GM21737 (cell line): ENCODE measurements at regions not wholly inside any gene's neighbourhood (a gene's known extent, or its start where the extent isn't known, plus 50 kb on each side); places are given as distances from the start of the nearest gene placed in this dataset.
"Not testable (repeated sequence)": the region's sequence is repeated elsewhere in the genome, so short reads cannot be mapped to it uniquely, and the experiment has no call there.

Source experiments
- ATAC-seq: cut with Tn5 transposase; IDR thresholded peaks from one replicate; pipeline ENCODE4 v1.9.1; 2021; ENCODE audit warnings: mild to moderate bottlenecking, moderate library complexity; ENCODE audit not compliant: unreplicated experiment

DNA sequence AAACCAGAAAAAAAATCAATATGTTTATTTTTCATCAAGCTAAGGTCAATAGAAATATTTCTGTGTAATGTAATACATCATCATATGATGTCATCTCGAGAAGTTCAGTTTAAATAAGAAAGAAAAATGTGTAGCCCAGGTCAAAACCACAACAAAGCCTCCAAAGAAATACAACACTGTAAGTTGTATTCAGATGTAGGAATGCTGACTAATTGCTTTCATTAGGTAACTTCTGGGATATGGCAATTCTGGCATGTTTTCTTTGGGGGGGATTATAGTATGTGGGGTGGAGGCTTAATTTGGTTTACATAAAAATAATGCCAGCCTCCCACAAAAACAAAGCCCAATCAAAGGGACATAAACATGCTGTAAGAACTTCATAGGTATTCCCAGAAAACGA lies 881.8 kb upstream of the CITED2 start:
- no peak for ATAC-seq

DNA sequence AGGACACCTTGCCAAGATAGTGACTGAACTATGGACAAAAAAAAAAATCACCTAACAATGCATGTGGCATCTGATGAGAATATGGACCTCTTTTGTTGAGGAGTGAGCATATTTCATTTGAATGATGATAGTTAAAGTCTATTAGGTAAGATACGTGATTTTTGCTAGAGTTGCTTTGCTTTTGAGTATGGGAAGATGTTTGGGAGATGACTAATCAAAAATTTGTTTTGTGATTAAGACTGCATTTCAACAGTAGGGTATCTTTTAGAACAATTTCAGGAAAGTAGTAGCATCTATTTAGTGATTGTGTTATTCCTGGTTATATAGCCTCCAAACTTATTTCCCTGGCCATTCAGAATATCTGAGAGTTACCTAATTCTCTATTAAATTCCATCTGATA lies 878.6 kb upstream of the CITED2 start:
- no peak for ATAC-seq

DNA sequence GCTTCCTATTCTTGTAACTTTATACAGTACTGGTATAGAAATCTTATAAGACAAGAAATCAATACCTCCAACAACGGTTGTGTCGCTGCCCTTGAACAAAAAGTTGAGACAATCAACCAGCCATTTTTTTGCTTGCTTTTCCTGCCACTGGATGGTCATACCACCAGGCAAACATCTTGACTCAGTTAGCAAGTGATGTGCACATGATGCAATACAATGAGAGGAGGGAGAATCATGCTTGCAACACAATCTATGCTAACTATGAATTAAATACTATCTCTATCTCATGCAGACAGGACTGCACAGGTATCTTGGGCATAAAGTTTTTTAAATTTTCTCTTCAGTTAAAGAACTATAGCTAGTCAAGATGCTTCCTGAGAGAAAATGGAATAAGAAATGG lies 877.7 kb upstream of the CITED2 start:
- no peak for ATAC-seq

DNA sequence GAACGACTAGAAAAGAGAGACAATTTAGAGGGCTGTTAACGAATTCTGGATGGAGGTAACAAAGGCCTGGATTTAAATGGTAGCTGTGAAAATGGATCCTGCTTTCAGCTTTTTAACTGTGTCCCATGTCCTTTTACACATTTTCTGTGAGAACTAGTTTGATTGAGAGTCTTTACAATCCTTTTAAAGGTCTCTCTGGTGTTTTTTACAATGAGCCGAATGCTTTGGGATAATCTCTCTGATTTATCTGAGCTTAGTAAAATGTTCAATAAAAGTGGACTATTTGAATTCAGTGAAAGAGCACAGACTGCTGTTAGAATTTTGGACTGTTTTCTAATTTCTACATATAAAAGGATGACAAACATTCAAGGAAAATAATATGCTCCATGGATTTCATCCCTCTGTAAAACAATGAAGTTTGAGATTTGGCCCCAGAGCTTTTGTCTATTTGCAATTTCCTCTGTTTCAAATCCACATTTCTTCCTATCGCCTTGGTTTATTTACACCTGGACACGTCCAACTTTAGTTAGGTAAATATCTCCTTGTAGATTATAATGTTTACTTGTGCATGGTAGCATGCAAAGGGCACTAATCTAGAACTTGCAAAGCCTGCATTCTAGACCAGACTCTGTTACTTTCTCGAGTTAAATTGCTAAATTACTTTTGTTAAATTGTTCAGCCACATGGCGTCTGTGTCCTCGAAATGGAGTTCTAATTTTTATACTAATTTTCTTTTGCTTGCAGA lies 871.0 kb upstream of the CITED2 start:
- no peak for ATAC-seq

DNA sequence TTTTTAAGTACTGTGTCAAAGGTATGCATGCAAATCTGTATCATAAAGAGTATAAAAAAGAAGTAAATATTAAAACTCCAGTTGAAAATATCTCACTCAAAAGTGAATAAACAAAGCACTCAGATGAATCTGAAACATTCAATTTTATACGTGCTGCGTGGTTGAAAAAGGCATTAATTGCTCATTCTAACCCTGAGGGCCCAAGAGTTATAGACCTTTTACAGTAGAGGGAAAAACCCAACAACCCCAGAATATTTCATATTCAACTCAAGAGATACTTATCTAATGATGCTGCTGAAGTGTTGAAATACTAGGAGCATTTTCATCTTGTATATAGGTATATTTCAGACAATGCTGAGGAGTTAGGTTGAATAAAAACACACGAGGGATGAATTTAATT lies 862.8 kb upstream of the CITED2 start:
- ATAC-seq = no peak

DNA sequence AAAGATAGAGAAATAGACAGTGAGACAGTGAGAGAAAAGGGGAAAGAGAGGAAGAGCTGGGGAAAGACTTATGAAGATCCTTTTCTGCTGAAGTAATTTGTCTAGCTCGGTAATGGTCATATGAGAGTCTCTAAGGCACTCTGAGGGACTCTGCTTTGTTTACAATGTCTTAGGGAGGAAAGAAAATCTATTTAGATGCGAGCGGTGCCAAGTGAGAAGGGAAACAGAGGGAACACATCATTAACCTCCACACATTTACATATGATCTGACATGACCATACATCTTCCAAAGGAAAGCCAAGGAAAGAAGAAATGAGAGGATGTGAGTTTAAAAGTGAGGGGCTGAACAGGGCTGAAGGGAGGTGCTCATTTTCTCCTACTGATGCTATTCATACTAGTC lies 862.3 kb upstream of the CITED2 start:
- no peak for ATAC-seq

DNA sequence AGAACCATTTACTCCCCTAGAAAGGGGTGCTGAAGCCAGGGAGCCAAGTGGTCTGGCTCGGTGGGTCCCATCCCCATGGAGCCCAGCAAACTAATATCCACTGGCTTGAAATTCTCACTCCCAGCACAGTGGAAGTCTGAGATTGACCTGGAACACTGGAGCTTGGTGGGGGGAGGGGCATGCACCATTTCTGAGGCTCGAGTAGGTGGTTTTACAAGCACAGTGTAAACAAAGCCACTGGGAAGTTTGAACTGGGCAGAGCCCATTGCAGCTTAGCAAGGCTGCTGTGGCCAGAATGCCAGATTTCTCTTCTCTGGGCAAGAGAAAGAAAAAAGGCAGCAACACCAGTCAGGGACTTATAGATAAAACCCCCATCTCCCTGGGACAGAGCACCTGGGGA lies 855.8 kb upstream of the CITED2 start:
- ATAC-seq = no peak

DNA sequence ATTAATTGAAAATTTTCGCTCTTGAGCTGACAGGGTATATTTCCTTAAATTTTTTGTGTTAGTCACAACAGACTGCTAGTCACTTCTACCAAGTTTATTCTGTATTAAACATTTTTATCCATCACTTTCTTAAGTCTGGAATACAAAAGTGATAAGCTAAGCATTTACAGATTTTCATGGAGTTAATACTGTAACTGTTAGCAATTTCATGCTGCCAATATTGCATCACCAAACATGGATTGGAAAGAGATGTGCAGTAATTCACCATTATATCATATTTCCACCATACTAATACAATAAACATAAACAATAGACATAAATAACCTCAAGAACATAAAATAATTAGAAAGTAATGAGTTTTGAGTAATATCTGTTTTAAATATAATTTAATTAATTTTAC lies 854.0 kb upstream of the CITED2 start:
- no peak for ATAC-seq

DNA sequence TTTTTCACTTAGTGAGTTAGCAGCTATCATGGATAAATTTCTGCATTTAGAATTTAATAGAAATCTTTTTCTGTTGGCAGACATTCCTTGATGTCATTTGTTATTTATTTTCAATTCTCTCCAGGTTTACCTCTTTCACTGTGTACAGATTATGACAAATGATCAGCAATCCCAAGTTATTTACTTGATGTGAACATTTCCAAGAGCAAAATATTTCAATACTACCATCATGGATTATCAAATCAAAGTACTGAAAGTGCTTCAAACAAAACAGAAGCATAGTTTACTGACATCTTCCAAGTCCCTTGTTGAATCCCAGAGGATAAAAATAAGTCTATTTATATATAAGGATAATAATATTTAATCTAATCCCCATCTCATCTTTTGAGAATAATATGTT lies 852.2 kb upstream of the CITED2 start:
- no peak for ATAC-seq

DNA sequence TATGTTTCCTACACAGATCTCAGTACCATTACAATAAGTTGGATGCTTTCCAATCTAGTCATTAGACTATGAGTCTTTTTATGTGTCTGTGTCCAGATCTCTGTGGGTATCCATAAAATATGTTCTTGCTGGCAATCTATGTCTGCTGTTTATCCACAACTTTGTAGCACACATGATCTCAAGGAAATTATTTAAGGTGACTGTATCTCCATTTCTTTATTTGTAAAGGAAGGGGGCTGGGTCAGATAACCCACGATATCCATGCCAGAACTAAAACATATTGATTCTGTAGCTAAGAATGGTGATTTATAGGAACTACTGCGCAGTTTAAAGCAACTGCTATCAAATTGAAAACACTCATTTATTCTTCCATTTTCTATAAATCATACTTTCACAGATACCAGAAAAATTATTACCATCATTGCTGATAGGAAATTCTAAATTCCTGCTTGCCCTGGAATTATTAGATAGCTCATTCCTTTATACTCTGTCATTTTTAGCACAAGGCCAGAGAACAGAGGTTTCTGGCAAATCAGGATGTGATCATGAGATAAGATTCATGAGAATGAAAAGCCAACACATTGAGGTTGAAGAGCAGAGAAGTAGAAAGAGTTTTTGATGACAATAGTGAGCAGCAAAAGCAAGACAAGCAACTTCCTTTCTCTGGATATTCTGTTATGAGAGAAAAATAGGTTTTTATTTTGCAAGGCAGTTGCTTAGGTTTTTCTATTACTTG lies 851.4 kb upstream of the CITED2 start:
- ATAC-seq = no peak

DNA sequence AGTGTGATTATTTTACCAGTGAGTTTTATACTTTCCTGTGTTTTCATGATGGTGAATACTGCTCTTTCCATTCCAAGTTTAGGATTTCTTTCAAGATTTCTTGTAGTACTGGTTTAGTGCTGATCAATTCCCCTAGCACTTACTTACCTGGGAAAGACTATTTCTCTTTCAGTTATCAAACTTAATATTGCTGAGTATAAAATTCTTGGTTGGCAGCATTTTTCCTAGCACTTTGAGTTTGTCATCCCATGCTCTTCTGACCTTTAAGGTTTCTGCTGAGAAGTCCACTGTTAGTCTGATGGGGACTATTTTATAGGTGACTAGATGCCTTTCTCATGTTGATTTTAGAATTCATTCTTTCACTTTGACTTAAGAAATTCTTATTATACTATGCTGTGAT lies 842.8 kb upstream of the CITED2 start:
- no peak for ATAC-seq

DNA sequence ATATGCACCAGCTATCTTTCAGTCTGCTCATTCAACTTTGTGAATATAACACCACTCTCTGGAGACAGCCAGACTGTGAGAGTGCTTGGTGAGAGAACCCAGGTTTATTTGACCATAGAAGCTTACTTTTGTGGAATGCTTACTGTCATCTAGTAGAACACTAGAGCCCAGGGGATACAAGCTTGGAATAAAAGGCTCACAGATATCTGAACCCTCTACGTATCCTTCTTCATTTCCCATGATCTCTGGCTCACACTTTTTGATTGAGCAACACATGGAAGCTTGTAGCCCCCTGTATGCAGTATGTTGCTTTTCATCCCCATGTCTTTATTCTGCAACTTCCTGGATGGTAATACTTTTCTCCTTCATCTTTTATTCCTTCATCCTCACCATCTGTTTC lies 835.3 kb upstream of the CITED2 start:
- ATAC-seq = no peak

DNA sequence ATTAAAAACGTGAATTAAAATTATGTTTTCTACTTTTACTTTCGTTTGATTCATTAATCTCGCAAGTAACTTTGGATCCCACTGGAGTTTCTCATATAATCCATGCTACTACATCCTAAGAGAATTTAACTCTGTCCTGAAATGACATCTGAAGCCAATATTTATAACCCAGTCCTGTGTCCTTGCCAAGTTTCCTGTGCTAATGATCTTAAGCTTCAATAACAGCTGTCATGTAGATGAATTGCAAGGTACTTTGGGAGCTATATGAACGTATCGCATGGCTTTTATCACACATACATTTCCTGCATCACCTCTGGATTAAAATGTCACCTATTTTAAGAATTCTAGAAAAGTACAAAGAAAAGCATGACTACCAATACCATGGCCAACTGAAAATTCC lies 833.8 kb upstream of the CITED2 start:
- ATAC-seq = no peak

DNA sequence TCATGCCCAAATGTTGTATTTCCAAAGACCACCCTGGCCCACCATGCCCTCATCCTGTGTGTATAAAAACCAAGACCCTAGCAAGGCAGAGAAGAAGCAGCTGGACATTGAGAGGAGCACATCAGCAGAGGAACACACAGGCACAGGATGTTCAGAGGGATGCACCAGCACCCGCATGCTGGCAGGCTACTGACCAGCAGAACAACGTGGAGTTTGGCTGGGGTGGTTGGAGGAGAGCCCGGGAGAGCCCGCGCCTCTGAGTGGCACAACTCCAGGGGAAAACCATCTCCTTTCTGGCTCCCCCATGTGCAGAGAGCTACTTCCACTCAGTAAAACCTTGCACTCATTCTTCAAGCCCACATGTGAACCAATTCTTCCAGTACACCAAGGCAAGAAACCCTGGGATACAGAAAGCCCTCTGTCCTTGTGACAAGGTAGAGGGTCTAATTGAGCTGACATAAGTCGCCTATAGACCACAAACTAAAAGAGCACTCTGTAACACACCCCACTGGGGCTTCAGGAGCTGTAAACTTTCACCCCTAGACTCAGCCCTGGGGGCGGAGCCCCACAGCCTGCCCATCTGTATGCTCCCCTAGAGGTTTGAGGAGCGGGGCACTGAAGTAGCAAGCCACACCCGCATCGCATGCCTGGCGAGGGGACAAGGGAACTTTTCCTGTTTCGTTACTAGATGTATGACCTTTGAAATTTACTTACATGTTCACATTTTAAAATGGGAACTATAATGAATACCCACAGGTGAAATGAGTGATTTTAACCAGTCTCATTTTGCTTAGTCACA lies 831.5 kb upstream of the CITED2 start:
- ATAC-seq = no peak

DNA sequence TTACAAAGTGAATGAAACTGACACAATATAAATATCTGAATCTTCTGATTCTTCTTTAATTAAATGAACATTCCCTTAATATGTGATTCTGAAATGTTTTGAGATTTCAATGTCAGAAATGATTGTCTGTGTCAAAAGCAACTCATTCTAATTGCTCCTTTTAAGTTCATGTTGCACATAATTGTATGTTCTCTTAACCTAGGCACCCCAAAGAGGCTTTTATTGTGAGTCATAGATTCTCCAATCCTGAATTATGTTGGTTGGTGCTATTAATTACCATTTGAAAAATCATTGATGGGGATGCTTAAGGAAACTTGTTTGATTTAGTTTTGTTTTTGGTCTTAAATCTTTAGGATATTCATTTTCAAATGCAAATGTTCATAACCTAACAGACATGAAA lies 829.7 kb upstream of the CITED2 start:
- ATAC-seq = no peak

DNA sequence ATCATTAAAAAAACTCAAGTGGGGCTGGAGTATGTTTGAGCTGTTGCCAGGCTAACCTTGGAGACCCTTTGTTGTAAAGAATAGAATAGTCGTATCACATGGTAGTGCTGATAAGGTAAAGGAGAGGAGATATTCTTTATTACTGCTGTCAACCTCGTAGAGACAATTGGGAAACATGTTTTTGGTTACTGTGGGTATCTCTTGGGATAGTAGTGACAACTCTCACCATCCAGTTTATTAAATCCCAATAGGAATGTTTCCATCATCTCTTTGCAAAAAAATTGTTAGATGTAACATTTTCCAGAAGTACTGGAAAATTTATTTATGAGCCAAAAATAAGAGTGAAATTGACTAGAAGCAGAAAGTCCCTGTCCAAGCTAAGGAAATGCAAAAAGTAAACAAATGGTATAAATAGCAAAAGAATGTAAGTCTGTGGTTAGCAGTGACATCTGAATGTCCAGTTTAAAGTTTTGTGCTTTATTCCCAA lies 829.3 kb upstream of the CITED2 start:
- no peak for ATAC-seq

DNA sequence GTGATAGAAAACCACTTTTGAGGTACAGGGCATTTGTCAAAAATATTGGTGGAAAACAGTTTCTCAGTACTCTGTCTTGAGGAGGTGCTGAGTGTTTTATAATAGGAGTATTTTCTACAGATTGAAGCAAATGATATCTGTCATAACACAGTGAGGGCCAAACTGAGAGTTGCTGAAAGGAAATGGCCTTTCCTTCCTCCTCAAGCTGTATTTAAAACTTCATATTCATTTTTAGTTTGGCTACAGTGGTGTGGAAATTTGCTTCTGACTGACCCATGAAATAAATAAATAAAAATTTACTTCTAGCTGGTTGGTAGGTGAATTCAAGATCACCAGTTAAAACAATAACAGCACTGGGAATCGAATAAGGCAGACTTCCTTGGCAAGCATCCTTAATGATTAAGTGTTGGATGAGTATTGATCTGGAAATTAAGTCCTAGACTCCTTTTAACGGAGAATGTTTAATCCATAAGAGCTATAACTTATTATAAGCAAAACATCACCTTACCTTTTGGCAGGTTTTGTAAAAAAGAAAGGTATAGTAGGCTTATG lies 828.6 kb upstream of the CITED2 start:
- ATAC-seq = no peak

DNA sequence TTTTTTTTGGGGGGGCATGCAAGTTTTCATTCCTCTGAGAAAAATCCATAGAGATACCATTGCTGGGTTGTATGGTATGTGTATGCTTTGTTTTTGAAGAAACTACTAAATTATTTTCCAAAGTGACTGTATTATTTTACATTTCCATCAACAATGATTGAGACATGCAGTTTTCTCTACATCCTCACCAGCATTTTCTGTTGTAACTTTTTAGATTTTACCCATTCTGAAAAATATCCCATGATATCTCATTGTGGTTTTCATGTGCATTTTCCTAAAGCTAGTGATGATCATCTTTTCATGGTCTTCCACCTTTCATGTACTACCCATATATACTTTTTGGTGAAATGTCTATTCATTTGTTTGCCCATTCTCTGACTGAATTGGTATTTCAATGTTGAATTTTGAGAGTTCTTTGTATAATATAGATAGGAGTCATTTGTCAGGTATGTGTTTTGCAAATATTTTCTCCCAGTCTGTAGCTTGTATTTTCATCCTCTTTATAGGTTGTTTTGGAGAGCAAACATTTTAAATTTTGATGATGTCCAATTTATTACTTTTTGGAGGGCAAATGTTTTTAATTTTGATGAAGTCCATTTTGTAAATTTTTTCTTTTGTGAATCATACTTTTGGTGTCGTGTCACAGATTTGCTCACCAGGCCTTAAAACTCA lies 827.5 kb upstream of the CITED2 start:
- ATAC-seq = no peak

DNA sequence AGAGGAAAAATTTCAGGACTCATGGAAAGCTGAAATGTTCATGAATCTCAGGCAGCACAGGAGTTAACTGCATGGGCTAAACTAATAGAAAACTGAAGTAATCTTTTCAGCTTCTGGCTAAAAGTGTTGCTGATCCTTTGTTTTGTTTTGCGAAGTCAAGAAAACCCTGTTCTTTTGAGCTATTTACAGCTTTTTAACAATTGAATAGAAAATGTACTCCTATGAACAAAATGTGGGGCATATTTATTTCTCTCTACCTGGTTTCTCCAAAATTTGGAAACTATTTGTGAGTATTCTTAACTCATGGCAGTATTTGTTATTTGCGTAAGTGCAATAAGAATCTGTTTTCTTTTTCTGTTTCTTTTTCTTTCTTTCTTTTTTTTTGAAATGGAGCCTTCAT lies 818.8 kb upstream of the CITED2 start:
- ATAC-seq = no peak

DNA sequence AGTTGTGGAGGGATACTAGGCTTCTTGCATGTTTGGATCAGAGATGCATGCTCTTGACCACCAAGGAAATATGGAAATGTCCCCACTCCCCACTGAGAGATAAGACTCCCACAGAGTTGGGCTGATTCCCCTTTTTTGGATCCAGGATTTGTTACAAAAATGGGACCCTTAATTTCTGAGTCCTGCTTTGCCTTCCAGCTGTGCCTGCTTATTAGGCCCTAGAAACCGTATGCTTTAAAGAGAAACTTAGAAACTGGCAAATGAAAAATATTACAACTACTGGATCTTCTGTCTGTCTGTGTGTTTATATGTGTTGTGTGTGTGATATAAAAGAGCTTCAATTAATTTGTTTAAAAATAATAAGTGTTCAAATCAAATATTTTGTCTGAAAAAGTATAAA lies 817.6 kb upstream of the CITED2 start:
- no peak for ATAC-seq

DNA sequence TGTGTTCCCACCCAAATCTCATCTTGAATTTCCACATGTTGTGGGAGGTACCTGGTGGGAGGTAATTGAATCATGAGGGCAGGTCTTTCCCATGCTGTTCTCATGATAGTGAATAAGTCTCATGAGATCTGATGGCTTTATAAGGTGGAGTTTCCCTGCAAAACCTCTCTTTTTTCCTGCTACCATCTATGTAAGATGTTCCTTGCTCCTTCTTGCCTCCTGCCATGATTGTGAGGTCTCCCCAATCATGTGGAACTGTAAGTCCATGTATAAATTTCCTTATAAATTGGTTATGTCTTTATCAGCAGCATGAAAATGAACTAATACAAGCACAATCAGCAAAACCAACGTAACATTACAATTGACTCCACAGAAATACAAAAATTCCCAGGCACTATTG lies 814.8 kb upstream of the CITED2 start:
- not testable (repeated sequence) for ATAC-seq
